Right forelimb (tissue), 1 donor: ENCODE measurements at regions not wholly inside any gene's neighbourhood (a gene's known extent, or its start where the extent isn't known, plus 50 kb on each side); places are given as distances from the start of the nearest gene placed in this dataset.

ENCODE experiments used
- DNase-seq: peaks from one replicate; pipeline ENCODE4 v3.0.0-alpha.2; 2018

GRCh38 chr1:62988867-62989266, 204.9 kb downstream of the ATG4C start:
- DNase-seq, result no peak

- DNase-seq, result no peak
Measured at GRCh38 chr1:62989497-62989896, 205.6 kb downstream of the ATG4C start.

GRCh38 chr1:62991152-62991551, 207.2 kb downstream of the ATG4C start:
- DNase-seq, result no peak

- no peak for DNase-seq
Measured at GRCh38 chr1:62993844-62994243, 209.9 kb downstream of the ATG4C start.

GRCh38 chr1:62995173-62995572, 211.2 kb downstream of the ATG4C start:
- no peak for DNase-seq

- no peak for DNase-seq
Measured at GRCh38 chr1:62997884-62998283, 214.0 kb downstream of the ATG4C start.

GRCh38 chr1:62998845-62999649, 215.1 kb downstream of the ATG4C start:
- DNase-seq, result no peak

- DNase-seq, result no peak
Measured at GRCh38 chr1:63000508-63000907, 216.6 kb downstream of the ATG4C start.

GRCh38 chr1:63004868-63005267, 220.9 kb downstream of the ATG4C start:
- no peak for DNase-seq

GRCh38 chr1:63005812-63006211, 221.9 kb downstream of the ATG4C start:
- DNase-seq, result no peak

GRCh38 chr1:63009421-63009820, 225.5 kb downstream of the ATG4C start:
- DNase-seq, result no peak

- peak; percentile 43 for DNase-seq
Measured at GRCh38 chr1:63010913-63011660, 227.2 kb downstream of the ATG4C start.

- DNase-seq, result no peak
Measured at GRCh38 chr1:63012339-63012738, 228.4 kb downstream of the ATG4C start.

GRCh38 chr1:63014267-63014666, 230.3 kb downstream of the ATG4C start:
- no peak for DNase-seq

- DNase-seq, result no peak
Measured at GRCh38 chr1:63022319-63022718, 238.4 kb downstream of the ATG4C start.

GRCh38 chr1:63023171-63023570, 239.2 kb downstream of the ATG4C start:
- DNase-seq, result no peak

- DNase-seq, result no peak
Measured at GRCh38 chr1:63023637-63024036, 239.7 kb downstream of the ATG4C start.

GRCh38 chr1:63024132-63024531, 240.2 kb downstream of the ATG4C start:
- no peak for DNase-seq

- DNase-seq, result no peak
Measured at GRCh38 chr1:63027176-63027575, 243.2 kb downstream of the ATG4C start.

GRCh38 chr1:63032171-63032570, 248.2 kb downstream of the ATG4C start:
- DNase-seq, result no peak

GRCh38 chr1:63033211-63033610, 249.3 kb downstream of the ATG4C start:
- DNase-seq, result no peak

- DNase-seq, result no peak
Measured at GRCh38 chr1:63034256-63034655, 250.3 kb downstream of the ATG4C start.

GRCh38 chr1:63038586-63038985, 254.7 kb downstream of the ATG4C start:
- DNase-seq, result no peak

GRCh38 chr1:63041660-63042059, 257.7 kb downstream of the ATG4C start:
- DNase-seq, result no peak
